ENCODE measurements at regions not wholly inside any gene's neighbourhood (a gene's known extent, or its start where the extent isn't known, plus 50 kb on each side); places are given as distances from the start of the nearest gene placed in this dataset.

DNA sequence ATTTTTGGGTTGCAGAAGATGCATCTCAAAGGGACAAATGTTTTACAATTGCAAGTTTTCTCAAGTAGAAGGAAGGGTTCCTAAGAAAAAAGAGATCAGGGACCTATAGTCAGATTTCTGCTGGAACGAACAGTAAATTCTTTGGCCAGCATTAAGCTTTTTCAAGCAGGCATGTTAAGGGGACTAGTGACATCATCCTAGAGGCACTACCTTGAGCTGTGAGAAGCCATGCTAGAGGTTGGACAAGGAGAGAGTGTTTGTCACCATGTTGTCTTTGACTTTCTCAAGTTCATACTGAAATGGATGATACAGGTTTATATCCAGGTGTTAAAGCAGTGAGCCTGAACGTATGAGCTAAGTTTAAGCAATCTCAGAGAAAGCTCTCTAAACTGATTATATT is 85.2 kb upstream of the WDR72 start:
- no peaks in the 10 kb centered on the region for H3K79me2 ChIP-seq (ENCODE audit: control insufficient read depth, insufficient read depth, low read length)
- intact Hi-C loops (cut with micrococcal nuclease): no loop called here
- Mint-ChIP-seq H3K27ac (no peak overlapping the region), H3K4me1 (no peaks in the 10 kb centered on the region), H3K27me3 (no peaks in the 10 kb centered on the region), H3K4me3 (no peak overlapping the region), H3K9me3 (ENCODE audit: insufficient read depth) (peaks cover 3% of the 10 kb centered on the region)
- no peak for ATAC-seq (ENCODE audit: low read depth)
- no peaks in the 10 kb centered on the region for H4K20me1 ChIP-seq (ENCODE audit: control insufficient read depth, insufficient read depth, low read length, poor library complexity, severe bottlenecking)
- TF ChIP-seq, protein P1, sequence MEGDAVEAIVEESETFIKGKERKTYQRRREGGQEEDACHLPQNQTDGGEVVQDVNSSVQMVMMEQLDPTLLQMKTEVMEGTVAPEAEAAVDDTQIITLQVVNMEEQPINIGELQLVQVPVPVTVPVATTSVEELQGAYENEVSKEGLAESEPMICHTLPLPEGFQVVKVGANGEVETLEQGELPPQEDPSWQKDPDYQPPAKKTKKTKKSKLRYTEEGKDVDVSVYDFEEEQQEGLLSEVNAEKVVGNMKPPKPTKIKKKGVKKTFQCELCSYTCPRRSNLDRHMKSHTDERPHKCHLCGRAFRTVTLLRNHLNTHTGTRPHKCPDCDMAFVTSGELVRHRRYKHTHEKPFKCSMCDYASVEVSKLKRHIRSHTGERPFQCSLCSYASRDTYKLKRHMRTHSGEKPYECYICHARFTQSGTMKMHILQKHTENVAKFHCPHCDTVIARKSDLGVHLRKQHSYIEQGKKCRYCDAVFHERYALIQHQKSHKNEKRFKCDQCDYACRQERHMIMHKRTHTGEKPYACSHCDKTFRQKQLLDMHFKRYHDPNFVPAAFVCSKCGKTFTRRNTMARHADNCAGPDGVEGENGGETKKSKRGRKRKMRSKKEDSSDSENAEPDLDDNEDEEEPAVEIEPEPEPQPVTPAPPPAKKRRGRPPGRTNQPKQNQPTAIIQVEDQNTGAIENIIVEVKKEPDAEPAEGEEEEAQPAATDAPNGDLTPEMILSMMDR (IDR thresholded peaks at IDR 0.05): no peak
- TF ChIP-seq EZH2 (IDR thresholded peaks at IDR 0.05; ENCODE audit: borderline replicate concordance, insufficient read depth, low read depth, low read length, poor library complexity, severe bottlenecking): no peak
- WGBS (ENCODE audit: insufficient coverage): 100% methylated on average over 1 of the region's 2 CpGs
- H3K4me3 ChIP-seq (ENCODE audit: control extremely low read depth in 1 of 5, extremely low read depth in 1 of 5, insufficient read depth in 1 of 5, low read depth in 2 of 5, low read length in 4 of 5): no peak overlapping the region
- H3K36me3 ChIP-seq (replicated peaks in 1 of 2; ENCODE audit: control extremely low read depth in 1 of 2, control insufficient read depth in 1 of 2, extremely low read depth in 1 of 2, insufficient read depth in 2 of 2, low read length in 1 of 2): no peaks in the 10 kb centered on the region
- POLR2A ChIA-PET: no interaction called here
- no peak for DNase-seq
- H2AFZ ChIP-seq (ENCODE audit: insufficient read depth, low read depth, low read length, poor library complexity, severe bottlenecking): no peak overlapping the region
- H3K27me3 ChIP-seq (replicated peaks in 1 of 4; ENCODE audit: control extremely low read depth in 1 of 4, control insufficient read depth in 3 of 4, insufficient read depth in 4 of 4, low read length in 3 of 4): no peaks in the 10 kb centered on the region
- H3K4me2 ChIP-seq (replicated peaks; ENCODE audit: low read depth, low read length, poor library complexity, severe bottlenecking): no peak overlapping the region
- CTCF ChIA-PET: no interaction called here
- H3K27ac ChIP-seq (ENCODE audit: low read length in 2 of 2): no peak overlapping the region
- H3K9ac ChIP-seq (ENCODE audit: low read length): no peak overlapping the region
- H3K9me3 ChIP-seq (ENCODE audit: control extremely low read depth in 1 of 3, control insufficient read depth in 2 of 3, insufficient read depth in 1 of 3, low read length in 2 of 3): no peaks in the 10 kb centered on the region
- H3K4me1 ChIP-seq (ENCODE audit: control insufficient read depth in 2 of 2, insufficient read depth in 2 of 2, low read length in 2 of 2): no peaks in the 10 kb centered on the region

DNA sequence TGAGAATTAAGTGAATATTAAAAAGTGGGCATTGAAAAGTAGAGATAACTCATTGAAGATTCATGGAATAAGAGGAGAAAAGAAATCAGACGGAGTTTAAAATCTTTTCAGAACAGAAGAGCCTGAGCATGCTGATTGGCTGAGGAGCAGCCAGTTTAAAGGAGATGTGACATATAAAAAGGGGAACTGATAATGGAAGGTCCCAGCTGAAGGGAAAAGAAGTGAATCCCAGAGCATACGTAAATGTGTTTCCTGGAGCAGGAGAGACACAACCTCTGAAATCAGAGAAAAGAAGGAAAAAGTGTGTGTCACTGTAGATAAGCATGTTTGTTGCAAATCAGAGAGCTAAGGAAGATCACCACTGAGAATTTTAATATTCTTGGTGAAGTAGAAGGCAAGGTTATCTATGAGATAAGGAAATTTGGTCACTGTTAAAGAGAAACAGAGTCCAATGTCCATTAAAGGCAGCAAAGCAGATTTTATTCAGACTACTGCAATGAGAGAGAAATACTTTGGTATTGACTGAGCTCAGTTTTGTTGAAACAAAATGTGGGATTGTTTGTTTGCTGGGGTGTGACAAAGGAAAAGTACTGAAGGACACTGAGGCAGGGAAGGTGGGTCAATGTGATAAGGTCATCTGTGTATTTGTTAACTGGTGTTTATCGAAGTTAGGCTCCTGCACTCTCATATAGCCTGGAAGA is 84.6 kb upstream of the WDR72 start:
- Histone ChIP-seq H3K79me2 (ENCODE audit: control insufficient read depth, insufficient read depth, low read length) (no peaks in the 10 kb centered on the region), H3K4me1 (ENCODE audit: control insufficient read depth in 2 of 2, insufficient read depth in 2 of 2, low read length in 2 of 2) (no peaks in the 10 kb centered on the region), H3K27ac (ENCODE audit: low read length in 2 of 2) (no peak overlapping the region), H3K36me3 (replicated peaks in 1 of 2; ENCODE audit: control extremely low read depth in 1 of 2, control insufficient read depth in 1 of 2, extremely low read depth in 1 of 2, insufficient read depth in 2 of 2, low read length in 1 of 2) (no peaks in the 10 kb centered on the region), H2AFZ (ENCODE audit: insufficient read depth, low read depth, low read length, poor library complexity, severe bottlenecking) (no peak overlapping the region), H4K20me1 (ENCODE audit: control insufficient read depth, insufficient read depth, low read length, poor library complexity, severe bottlenecking) (no peaks in the 10 kb centered on the region), H3K27me3 (replicated peaks in 1 of 4; ENCODE audit: control extremely low read depth in 1 of 4, control insufficient read depth in 3 of 4, insufficient read depth in 4 of 4, low read length in 3 of 4) (no peaks in the 10 kb centered on the region), H3K4me3 (ENCODE audit: control extremely low read depth in 1 of 5, extremely low read depth in 1 of 5, insufficient read depth in 1 of 5, low read depth in 2 of 5, low read length in 4 of 5) (no peak overlapping the region), H3K9me3 (ENCODE audit: control extremely low read depth in 1 of 3, control insufficient read depth in 2 of 3, insufficient read depth in 1 of 3, low read length in 2 of 3) (no peaks in the 10 kb centered on the region), H3K4me2 (replicated peaks; ENCODE audit: low read depth, low read length, poor library complexity, severe bottlenecking) (no peak overlapping the region), H3K9ac (ENCODE audit: low read length) (no peak overlapping the region)
- TF ChIP-seq, protein P1 (IDR thresholded peaks at IDR 0.05): no peak
- TF ChIP-seq EZH2 (IDR thresholded peaks at IDR 0.05; ENCODE audit: borderline replicate concordance, insufficient read depth, low read depth, low read length, poor library complexity, severe bottlenecking): no peak
- POLR2A ChIA-PET: no interaction called here
- no peak for ATAC-seq (ENCODE audit: low read depth)
- DNase-seq: no peak
- 64% methylated on average over 3 of the region's 3 CpGs for WGBS (ENCODE audit: insufficient coverage)
- H3K27me3 Mint-ChIP-seq: no peaks in the 10 kb centered on the region
- H3K9me3 Mint-ChIP-seq (ENCODE audit: insufficient read depth): peaks cover 3% of the 10 kb centered on the region
- intact Hi-C loops (cut with micrococcal nuclease): no loop called here
- no peaks in the 10 kb centered on the region for H3K4me1 Mint-ChIP-seq
- no peak overlapping the region for H3K4me3 Mint-ChIP-seq
- H3K27ac Mint-ChIP-seq: no peak overlapping the region
- CTCF ChIA-PET: no interaction called here
